ENCODE measurements at regions not wholly inside any gene's neighbourhood (a gene's known extent, or its start where the extent isn't known, plus 50 kb on each side); places are given as distances from the start of the nearest gene placed in this dataset.

GRCh38 chr4:32987111-32987510 lies 2266.9 kb downstream of the PCDH7 start:
- Histone ChIP-seq H3K4me1 (ENCODE audit: insufficient read depth, low read length, poor library complexity, severe bottlenecking) (no peaks in the 10 kb centered on the region), H3K4me3 (ENCODE audit: low read length, poor library complexity, severe bottlenecking) (no peak overlapping the region), H3K4me2 (ENCODE audit: low read depth, low read length, poor library complexity, severe bottlenecking) (no peak overlapping the region), H3K36me3 (ENCODE audit: insufficient read depth, low read length) (no peaks in the 10 kb centered on the region), H4K20me1 (ENCODE audit: insufficient read depth, low read length, poor library complexity, severe bottlenecking) (no peaks in the 10 kb centered on the region), H3K9me2 (replicated peaks; ENCODE audit: low read depth, low read length) (0 out of 2 replicates have a peak, but pooled peaks cover 5% of the 10 kb centered on the region), H3K27me3 (ENCODE audit: insufficient read depth, low read length, poor library complexity, severe bottlenecking) (no peaks in the 10 kb centered on the region), H3K9me3 (ENCODE audit: insufficient read depth, low read depth, low read length) (no peaks in the 10 kb centered on the region), H3K79me2 (ENCODE audit: insufficient read depth, low read length) (no peaks in the 10 kb centered on the region), H3F3A (ENCODE audit: low read depth) (no peaks in the 10 kb centered on the region), H2AFZ (ENCODE audit: low read length) (no peak overlapping the region), H3K9ac (ENCODE audit: low read depth, low read length, poor library complexity, severe bottlenecking) (no peak overlapping the region)
- TF ChIP-seq CTCF (conservative IDR thresholded peaks at IDR 0.05; ENCODE audit: low read length) (no peak), EZH2phosphoT487 (IDR thresholded peaks at IDR 0.05; ENCODE audit: borderline replicate concordance) (no peak)

DNA sequence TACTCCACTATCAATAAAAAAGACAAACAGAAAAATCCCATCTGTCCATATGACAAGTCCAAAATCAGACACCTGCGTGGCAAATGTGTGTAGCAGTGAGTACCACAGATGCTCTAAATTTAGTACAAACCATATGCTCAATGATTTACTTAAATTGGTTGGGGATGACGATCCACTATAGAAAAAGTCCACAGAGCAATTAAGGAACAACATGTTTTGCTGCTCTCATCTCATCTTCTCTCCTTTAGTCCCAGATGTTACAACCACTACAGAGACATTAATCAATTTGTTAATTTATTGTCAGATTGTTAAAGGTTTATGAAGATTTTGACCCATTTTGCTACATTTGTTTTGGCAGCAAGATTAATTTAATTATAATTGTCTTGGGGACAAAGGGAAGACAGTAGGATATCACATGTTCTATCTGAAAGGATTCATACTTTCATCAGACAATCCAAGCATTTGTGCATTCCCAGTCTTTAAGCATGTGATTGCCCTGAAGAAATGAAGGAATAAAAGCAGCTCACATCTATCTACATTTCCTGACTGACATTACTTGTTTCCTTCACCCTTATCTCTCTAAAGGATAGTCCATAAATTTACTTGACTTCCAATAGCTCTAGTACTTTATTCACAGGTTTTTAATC lies 2268.1 kb downstream of the PCDH7 start:
- Histone ChIP-seq H3K4me1 (ENCODE audit: insufficient read depth, low read length, poor library complexity, severe bottlenecking) (no peaks in the 10 kb centered on the region), H3K9ac (ENCODE audit: low read depth, low read length, poor library complexity, severe bottlenecking) (no peak overlapping the region), H3K79me2 (ENCODE audit: insufficient read depth, low read length) (no peaks in the 10 kb centered on the region), H3K4me3 (ENCODE audit: low read length, poor library complexity, severe bottlenecking) (no peak overlapping the region), H2AFZ (ENCODE audit: low read length) (no peak overlapping the region), H3K36me3 (ENCODE audit: insufficient read depth, low read length) (no peaks in the 10 kb centered on the region), H4K20me1 (ENCODE audit: insufficient read depth, low read length, poor library complexity, severe bottlenecking) (no peaks in the 10 kb centered on the region), H3K4me2 (ENCODE audit: low read depth, low read length, poor library complexity, severe bottlenecking) (no peak overlapping the region), H3F3A (ENCODE audit: low read depth) (no peaks in the 10 kb centered on the region), H3K27me3 (ENCODE audit: insufficient read depth, low read length, poor library complexity, severe bottlenecking) (no peaks in the 10 kb centered on the region), H3K9me3 (ENCODE audit: insufficient read depth, low read depth, low read length) (no peaks in the 10 kb centered on the region), H3K9me2 (replicated peaks; ENCODE audit: low read depth, low read length) (0 out of 2 replicates have a peak, but pooled peaks cover 5% of the 10 kb centered on the region)
- TF ChIP-seq EZH2phosphoT487 (IDR thresholded peaks at IDR 0.05; ENCODE audit: borderline replicate concordance) (no peak), CTCF (conservative IDR thresholded peaks at IDR 0.05; ENCODE audit: low read length) (no peak)

DNA sequence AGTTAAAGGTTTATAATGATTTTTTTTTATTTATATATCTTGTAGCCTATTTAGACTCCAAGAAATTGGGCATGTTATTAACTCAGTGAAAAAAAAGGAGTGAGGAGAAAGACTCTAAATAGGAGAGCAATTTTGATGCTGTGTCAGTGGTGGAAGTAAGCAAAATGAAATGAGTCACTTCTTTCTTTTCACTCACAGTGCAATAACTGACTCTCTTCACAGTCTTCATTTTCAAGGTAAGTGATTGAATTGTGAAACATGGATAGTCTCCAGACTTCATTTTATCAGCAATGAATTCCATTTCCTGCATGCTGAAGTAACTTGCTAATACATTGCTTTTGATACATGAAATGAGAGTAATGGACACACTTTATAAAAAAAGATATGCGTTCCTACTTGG lies 2271.5 kb downstream of the PCDH7 start:
- Histone ChIP-seq H3K4me1 (ENCODE audit: insufficient read depth, low read length, poor library complexity, severe bottlenecking) (no peaks in the 10 kb centered on the region), H3K9ac (ENCODE audit: low read depth, low read length, poor library complexity, severe bottlenecking) (no peak overlapping the region), H3F3A (ENCODE audit: low read depth) (no peaks in the 10 kb centered on the region), H4K20me1 (ENCODE audit: insufficient read depth, low read length, poor library complexity, severe bottlenecking) (no peaks in the 10 kb centered on the region), H2AFZ (ENCODE audit: low read length) (no peak overlapping the region), H3K4me3 (ENCODE audit: low read length, poor library complexity, severe bottlenecking) (no peak overlapping the region), H3K4me2 (ENCODE audit: low read depth, low read length, poor library complexity, severe bottlenecking) (no peak overlapping the region), H3K9me3 (ENCODE audit: insufficient read depth, low read depth, low read length) (no peaks in the 10 kb centered on the region), H3K79me2 (ENCODE audit: insufficient read depth, low read length) (no peaks in the 10 kb centered on the region), H3K9me2 (replicated peaks; ENCODE audit: low read depth, low read length) (no peaks in the 10 kb centered on the region), H3K27me3 (ENCODE audit: insufficient read depth, low read length, poor library complexity, severe bottlenecking) (no peaks in the 10 kb centered on the region), H3K36me3 (ENCODE audit: insufficient read depth, low read length) (no peaks in the 10 kb centered on the region)
- TF ChIP-seq CTCF (conservative IDR thresholded peaks at IDR 0.05; ENCODE audit: low read length) (no peak), EZH2phosphoT487 (IDR thresholded peaks at IDR 0.05; ENCODE audit: borderline replicate concordance) (no peak)

All from Loucy (cell line).